WTC11 (cell line): ENCODE measurements at regions not wholly inside any gene's neighbourhood (a gene's known extent, or its start where the extent isn't known, plus 50 kb on each side); places are given as distances from the start of the nearest gene placed in this dataset.

ENCODE experiments used
- ATAC-seq: fragments of 200-7000 bp; cut with Tn5 transposase; 2 replicates; pipeline ENCODE4 v1.10.0; 2021; ENCODE audit warnings: mild to moderate bottlenecking, moderate library complexity
- CTCF ChIA-PET: fragments of 300-600 bp; sonication (Branson Sonifier 250); formaldehyde crosslinking; loops from one replicate; lab custom pipeline; 2021; ENCODE audit warnings: antibody characterized with exemption; lab: Charles Lee
- POLR2A ChIA-PET: fragments of 350-600 bp; sonication (Branson Sonifier 250); formaldehyde crosslinking; loops from one replicate; lab custom pipeline; 2021; ENCODE audit warnings: antibody characterized with exemption; lab: Charles Lee
- DNase-seq: peaks from one replicate; pipeline ENCODE4 v3.0.0; 2021; ENCODE audit warnings: low spot score
- H3K27ac Mint-ChIP-seq: 2 replicates; pipeline ENCODE4 v1.8.0; 2021; ENCODE audit warnings: mixed read lengths
- H3K27me3 Mint-ChIP-seq: 2 replicates; pipeline ENCODE4 v1.8.0; 2021; ENCODE audit warnings: low read depth, mild to moderate bottlenecking, moderate library complexity, mixed read lengths
- H3K36me3 Mint-ChIP-seq: 2 replicates; pipeline ENCODE4 v1.8.0; 2021; ENCODE audit warnings: mixed read lengths
- H3K4me1 Mint-ChIP-seq: 2 replicates; pipeline ENCODE4 v1.8.0; 2022; ENCODE audit warnings: mixed read lengths
- H3K4me3 Mint-ChIP-seq: 2 replicates; pipeline ENCODE4 v1.8.0; 2021; ENCODE audit warnings: mild to moderate bottlenecking, moderate library complexity, mixed read lengths
- H3K9me3 Mint-ChIP-seq: 2 replicates; pipeline ENCODE4 v1.8.0; 2021; ENCODE audit warnings: mixed read lengths
- CREM ChIP-seq: sonication (generic); formaldehyde crosslinking; IDR thresholded peaks from 2 replicates; pipeline ENCODE4 v1.8.1; 2022; ENCODE audit warnings: mild to moderate bottlenecking, missing genetic modification reagents, moderate library complexity
- CTCF ChIP-seq: fragments of 200-600 bp; IDR thresholded peaks from 2 replicates; pipeline ENCODE4 v1.8.0; 2022; ENCODE audit warnings: antibody characterized with exemption
- FOXJ3 ChIP-seq: sonication (generic); formaldehyde crosslinking; IDR thresholded peaks from 2 replicates; pipeline ENCODE4 v1.9.0; 2021; ENCODE audit warnings: missing genetic modification reagents, mild to moderate bottlenecking, borderline replicate concordance
- GRHL2 ChIP-seq: fragments of 250-450 bp; sonication (Bioruptor Pico); IDR thresholded peaks from 2 replicates; pipeline ENCODE4 v1.8.0; 2022; ENCODE audit warnings: mild to moderate bottlenecking, moderate library complexity; ENCODE audit not compliant: insufficient replicate concordance, severe bottlenecking
- GTF2I ChIP-seq: fragments of 250-450 bp; sonication (Bioruptor Pico); conservative IDR thresholded peaks from 2 replicates; pipeline ENCODE4 v1.4.0; 2021; ENCODE audit warnings: mild to moderate bottlenecking
- JAZF1 ChIP-seq: fragments of 250-450 bp; sonication (Bioruptor Pico); IDR thresholded peaks from 2 replicates; pipeline ENCODE4 v1.9.0; 2021; ENCODE audit warnings: moderate library complexity, mild to moderate bottlenecking, inconsistent platforms
- MLX ChIP-seq: sonication (generic); formaldehyde crosslinking; IDR thresholded peaks from 2 replicates; pipeline ENCODE4 v1.8.1; 2023; ENCODE audit warnings: mild to moderate bottlenecking, missing genetic modification reagents, moderate library complexity
- NFE2L1 ChIP-seq: sonication (generic); formaldehyde crosslinking; IDR thresholded peaks from 2 replicates; pipeline ENCODE4 v1.8.1; 2023; ENCODE audit warnings: missing genetic modification reagents
- NFYB ChIP-seq: sonication (generic); formaldehyde crosslinking; conservative IDR thresholded peaks from 2 replicates; pipeline ENCODE4 v1.8.0; 2022; ENCODE audit warnings: low read depth, missing genetic modification reagents
- SOX15 ChIP-seq: fragments of 250-450 bp; sonication (Bioruptor Pico); IDR thresholded peaks from 2 replicates; pipeline ENCODE4 v1.9.0; 2021; ENCODE audit warnings: mild to moderate bottlenecking
- STAT6 ChIP-seq: sonication (generic); formaldehyde crosslinking; conservative IDR thresholded peaks from 2 replicates; pipeline ENCODE4 v1.8.1; 2023; ENCODE audit warnings: mild to moderate bottlenecking, low read depth, missing genetic modification reagents, moderate library complexity
- TCF7 ChIP-seq: sonication (generic); formaldehyde crosslinking; IDR thresholded peaks from 2 replicates; pipeline ENCODE4 v1.8.0; 2022; ENCODE audit warnings: mild to moderate bottlenecking, low read depth, missing genetic modification reagents, moderate library complexity
- TEAD4 ChIP-seq: sonication (generic); formaldehyde crosslinking; IDR thresholded peaks from 2 replicates; pipeline ENCODE4 v1.8.0; 2022; ENCODE audit warnings: mild to moderate bottlenecking, missing genetic modification reagents
- ZNF121 ChIP-seq: sonication (generic); formaldehyde crosslinking; IDR thresholded peaks from 2 replicates; pipeline ENCODE4 v1.8.0; 2023; ENCODE audit warnings: missing genetic modification reagents
- ZNF219 ChIP-seq: sonication (generic); formaldehyde crosslinking; IDR thresholded peaks from 2 replicates; pipeline ENCODE4 v1.8.0; 2023; ENCODE audit warnings: missing genetic modification reagents, mild to moderate bottlenecking, borderline replicate concordance
- ZNF232 ChIP-seq: sonication (generic); formaldehyde crosslinking; IDR thresholded peaks from 2 replicates; pipeline ENCODE4 v1.8.0; 2022; ENCODE audit warnings: mild to moderate bottlenecking, missing genetic modification reagents
- ZNF671 ChIP-seq: fragments of 250-450 bp; sonication (Bioruptor Pico); IDR thresholded peaks from 2 replicates; pipeline ENCODE4 v1.8.0; 2021; ENCODE audit warnings: mild to moderate bottlenecking
- TF ChIP-seq, protein P1 (sequence below): sonication (generic); formaldehyde crosslinking; IDR thresholded peaks from 2 replicates; pipeline ENCODE4 v1.8.0; 2023; ENCODE audit warnings: mild to moderate bottlenecking, missing genetic modification reagents
- TF ChIP-seq, protein P2 (sequence below): fragments of 250-450 bp; sonication (Bioruptor Pico); IDR thresholded peaks from 2 replicates; pipeline ENCODE4 v1.8.0; 2021; ENCODE audit warnings: mild to moderate bottlenecking
- TF ChIP-seq, protein P3 (sequence below): sonication (generic); formaldehyde crosslinking; IDR thresholded peaks from 2 replicates; pipeline ENCODE4 v1.8.1; 2022; ENCODE audit warnings: missing genetic modification reagents, borderline replicate concordance

- H3K4me1 Mint-ChIP-seq, result peaks cover 12% of the 10 kb centered on the region
- DNase-seq (no peak), ATAC-seq (no peak)
- H3K4me3 Mint-ChIP-seq, result no peak overlapping the region
- ChIA-PET POLR2A (no interaction called here), CTCF (no interaction called here)
- H3K27me3 Mint-ChIP-seq, result no peaks in the 10 kb centered on the region
- TF ChIP-seq GTF2I (CRISPR knock-in tag), result no peak
- no peak for TF ChIP-seq NFE2L1 (CRISPR knock-in tag)
- TF ChIP-seq CREM (CRISPR knock-in tag), result no peak
- no peak for TF ChIP-seq ZNF671 (CRISPR knock-in tag)
- TF ChIP-seq JAZF1 (CRISPR knock-in tag), result no peak
- TF ChIP-seq FOXJ3 (CRISPR knock-in tag), result no peak
- TF ChIP-seq TEAD4 (CRISPR knock-in tag), result no peak
- TF ChIP-seq NFYB, result no peak
- no peak for TF ChIP-seq GRHL2 (CRISPR knock-in tag)
- TF ChIP-seq, protein P1, sequence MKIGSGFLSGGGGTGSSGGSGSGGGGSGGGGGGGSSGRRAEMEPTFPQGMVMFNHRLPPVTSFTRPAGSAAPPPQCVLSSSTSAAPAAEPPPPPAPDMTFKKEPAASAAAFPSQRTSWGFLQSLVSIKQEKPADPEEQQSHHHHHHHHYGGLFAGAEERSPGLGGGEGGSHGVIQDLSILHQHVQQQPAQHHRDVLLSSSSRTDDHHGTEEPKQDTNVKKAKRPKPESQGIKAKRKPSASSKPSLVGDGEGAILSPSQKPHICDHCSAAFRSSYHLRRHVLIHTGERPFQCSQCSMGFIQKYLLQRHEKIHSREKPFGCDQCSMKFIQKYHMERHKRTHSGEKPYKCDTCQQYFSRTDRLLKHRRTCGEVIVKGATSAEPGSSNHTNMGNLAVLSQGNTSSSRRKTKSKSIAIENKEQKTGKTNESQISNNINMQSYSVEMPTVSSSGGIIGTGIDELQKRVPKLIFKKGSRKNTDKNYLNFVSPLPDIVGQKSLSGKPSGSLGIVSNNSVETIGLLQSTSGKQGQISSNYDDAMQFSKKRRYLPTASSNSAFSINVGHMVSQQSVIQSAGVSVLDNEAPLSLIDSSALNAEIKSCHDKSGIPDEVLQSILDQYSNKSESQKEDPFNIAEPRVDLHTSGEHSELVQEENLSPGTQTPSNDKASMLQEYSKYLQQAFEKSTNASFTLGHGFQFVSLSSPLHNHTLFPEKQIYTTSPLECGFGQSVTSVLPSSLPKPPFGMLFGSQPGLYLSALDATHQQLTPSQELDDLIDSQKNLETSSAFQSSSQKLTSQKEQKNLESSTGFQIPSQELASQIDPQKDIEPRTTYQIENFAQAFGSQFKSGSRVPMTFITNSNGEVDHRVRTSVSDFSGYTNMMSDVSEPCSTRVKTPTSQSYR (CRISPR knock-in tag), result no peak
- TF ChIP-seq ZNF219 (CRISPR knock-in tag), result no peak
- TF ChIP-seq, all 79 proteins: peak for 0
- Mint-ChIP-seq H3K9me3 (no peaks in the 10 kb centered on the region), H3K27ac (no peak overlapping the region), H3K36me3 (no peaks in the 10 kb centered on the region)
These were observed 75.6 kb upstream of the CACNA2D3 start for GRCh38 chr3:54046641-54047214.

DNA sequence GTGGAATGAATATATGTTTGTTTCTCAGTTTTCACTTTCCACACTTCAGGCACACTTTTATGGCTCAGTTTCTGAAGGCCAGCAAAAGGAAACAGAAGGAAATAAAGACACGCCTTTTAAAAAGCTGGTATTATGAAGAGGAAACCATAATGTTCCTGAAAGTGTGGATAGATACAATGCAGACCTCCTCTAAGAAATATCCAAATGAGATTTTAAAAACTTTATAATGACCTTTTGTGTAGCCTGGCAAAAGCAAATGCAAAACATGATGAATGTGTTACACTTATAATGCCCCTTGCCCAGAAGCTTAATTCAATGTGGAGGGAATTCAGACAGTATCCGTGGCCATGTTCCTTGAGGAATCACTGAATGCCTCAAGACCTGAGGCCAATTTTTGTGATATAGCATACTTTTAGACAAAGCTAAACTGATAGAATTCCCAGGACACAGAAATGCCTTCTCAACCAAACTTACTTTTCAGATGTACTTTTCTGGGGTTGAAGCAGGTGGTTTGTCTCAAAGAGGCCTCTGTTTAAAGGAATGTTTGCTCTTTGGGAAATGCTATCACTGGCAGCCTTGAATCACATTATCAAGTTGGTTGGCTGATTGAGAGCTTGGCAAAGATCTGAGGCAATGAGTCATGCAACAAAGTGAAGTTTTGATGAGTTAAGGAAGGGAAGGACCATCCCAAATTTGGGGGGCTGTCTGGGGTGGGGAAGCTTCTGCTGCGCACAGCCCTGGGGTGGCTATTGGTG lies 77.1 kb upstream of the CACNA2D3 start:
- TF ChIP-seq TCF7 (CRISPR knock-in tag), result no peak
- TF ChIP-seq ZNF671 (CRISPR knock-in tag), result no peak
- TF ChIP-seq ZNF232 (CRISPR knock-in tag), result no peak
- no peak overlapping the region for H3K4me3 Mint-ChIP-seq
- no peak overlapping the region for H3K27ac Mint-ChIP-seq
- DNase-seq (no peak), ATAC-seq (no peak)
- no peaks in the 10 kb centered on the region for H3K36me3 Mint-ChIP-seq
- ChIA-PET CTCF (no interaction called here), POLR2A (no interaction called here)
- H3K4me1 Mint-ChIP-seq, result peaks cover 10% of the 10 kb centered on the region
- no peaks in the 10 kb centered on the region for H3K27me3 Mint-ChIP-seq
- H3K9me3 Mint-ChIP-seq, result no peaks in the 10 kb centered on the region

DNA sequence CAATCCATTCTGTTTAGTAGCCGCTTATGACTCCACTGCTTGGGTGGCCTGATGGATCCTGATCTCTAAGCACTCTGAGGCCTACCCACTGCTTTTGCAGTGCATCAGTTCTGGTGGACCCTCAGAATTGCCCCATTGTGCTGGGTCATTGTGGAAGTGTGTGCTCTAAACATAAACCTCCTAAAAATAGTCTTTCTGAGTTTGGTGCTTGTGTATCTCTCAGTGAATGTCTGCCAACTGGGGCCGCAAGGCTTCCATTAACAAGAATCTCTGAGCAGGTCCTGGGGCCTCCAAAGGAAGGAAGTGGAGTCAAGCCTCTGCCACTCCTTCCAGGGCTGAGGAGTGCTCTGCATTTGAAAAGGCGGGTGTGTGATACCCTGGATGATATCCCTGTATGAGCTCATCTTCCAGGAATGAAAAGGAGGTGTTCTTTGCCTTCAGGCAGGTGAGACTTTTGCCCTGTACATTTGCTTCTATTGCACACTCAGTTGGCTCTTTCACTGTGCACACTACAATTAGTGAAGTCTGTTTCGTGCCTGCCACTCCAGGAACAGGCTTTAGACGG lies 80.0 kb upstream of the CACNA2D3 start:
- POLR2A ChIA-PET, result no interaction called here
- no peak for TF ChIP-seq SOX15 (CRISPR knock-in tag)
- no peak for TF ChIP-seq TEAD4 (CRISPR knock-in tag)
- TF ChIP-seq CREM (CRISPR knock-in tag), result no peak
- no peak for TF ChIP-seq GRHL2 (CRISPR knock-in tag)
- TF ChIP-seq ZNF121 (CRISPR knock-in tag), result no peak
- TF ChIP-seq, protein P2, sequence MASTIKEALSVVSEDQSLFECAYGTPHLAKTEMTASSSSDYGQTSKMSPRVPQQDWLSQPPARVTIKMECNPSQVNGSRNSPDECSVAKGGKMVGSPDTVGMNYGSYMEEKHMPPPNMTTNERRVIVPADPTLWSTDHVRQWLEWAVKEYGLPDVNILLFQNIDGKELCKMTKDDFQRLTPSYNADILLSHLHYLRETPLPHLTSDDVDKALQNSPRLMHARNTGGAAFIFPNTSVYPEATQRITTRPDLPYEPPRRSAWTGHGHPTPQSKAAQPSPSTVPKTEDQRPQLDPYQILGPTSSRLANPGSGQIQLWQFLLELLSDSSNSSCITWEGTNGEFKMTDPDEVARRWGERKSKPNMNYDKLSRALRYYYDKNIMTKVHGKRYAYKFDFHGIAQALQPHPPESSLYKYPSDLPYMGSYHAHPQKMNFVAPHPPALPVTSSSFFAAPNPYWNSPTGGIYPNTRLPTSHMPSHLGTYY (CRISPR knock-in tag), result no peak
- TF ChIP-seq, protein P3, sequence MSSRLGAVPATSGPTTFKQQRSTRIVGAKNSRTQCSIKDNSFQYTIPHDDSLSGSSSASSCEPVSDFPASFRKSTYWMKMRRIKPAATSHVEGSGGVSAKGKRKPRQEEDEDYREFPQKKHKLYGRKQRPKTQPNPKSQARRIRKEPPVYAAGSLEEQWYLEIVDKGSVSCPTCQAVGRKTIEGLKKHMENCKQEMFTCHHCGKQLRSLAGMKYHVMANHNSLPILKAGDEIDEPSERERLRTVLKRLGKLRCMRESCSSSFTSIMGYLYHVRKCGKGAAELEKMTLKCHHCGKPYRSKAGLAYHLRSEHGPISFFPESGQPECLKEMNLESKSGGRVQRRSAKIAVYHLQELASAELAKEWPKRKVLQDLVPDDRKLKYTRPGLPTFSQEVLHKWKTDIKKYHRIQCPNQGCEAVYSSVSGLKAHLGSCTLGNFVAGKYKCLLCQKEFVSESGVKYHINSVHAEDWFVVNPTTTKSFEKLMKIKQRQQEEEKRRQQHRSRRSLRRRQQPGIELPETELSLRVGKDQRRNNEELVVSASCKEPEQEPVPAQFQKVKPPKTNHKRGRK (CRISPR knock-in tag), result no peak
- no peak for TF ChIP-seq CTCF
- no peak for TF ChIP-seq STAT6
- no peak for TF ChIP-seq MLX (CRISPR knock-in tag)

More for the DNA sequence above, 80.0 kb upstream of the CACNA2D3 start:
- no peak for DNase-seq
- Mint-ChIP-seq H3K4me1 (peaks cover 10% of the 10 kb centered on the region), H3K27me3 (no peaks in the 10 kb centered on the region), H3K9me3 (no peaks in the 10 kb centered on the region), H3K4me3 (no peak overlapping the region), H3K27ac (no peak overlapping the region), H3K36me3 (no peaks in the 10 kb centered on the region)
- ATAC-seq, result peak; percentile 87
- CTCF ChIA-PET, result no interaction called here
